HG03108 (cell line): ENCODE measurements at regions not wholly inside any gene's neighbourhood (a gene's known extent, or its start where the extent isn't known, plus 50 kb on each side); places are given as distances from the start of the nearest gene placed in this dataset.
"Not testable (repeated sequence)": the region's sequence is repeated elsewhere in the genome, so short reads cannot be mapped to it uniquely, and the experiment has no call there.

Experiments
- ATAC-seq: cut with Tn5 transposase; IDR thresholded peaks from one replicate; pipeline ENCODE4 v1.9.1; 2021; ENCODE audit warnings: moderate library complexity; ENCODE audit not compliant: unreplicated experiment

- ATAC-seq = no peak
Measured at GRCh38 chr6:167688123-167688522, 138.6 kb upstream of the AFDN start.

- no peak for ATAC-seq
Measured at GRCh38 chr6:167689278-167689677, 137.4 kb upstream of the AFDN start.

- ATAC-seq = no peak
Measured at GRCh38 chr6:167689751-167690150, 137.0 kb upstream of the AFDN start.

GRCh38 chr6:167690167-167690922, 136.4 kb upstream of the AFDN start:
- ATAC-seq = not testable (repeated sequence)

- no peak for ATAC-seq
Measured at GRCh38 chr6:167690931-167691330, 135.8 kb upstream of the AFDN start.

- no peak for ATAC-seq
Measured at GRCh38 chr6:167691533-167692312, 135.0 kb upstream of the AFDN start.

GRCh38 chr6:167693478-167693877, 133.2 kb upstream of the AFDN start:
- ATAC-seq = not testable (repeated sequence)

- ATAC-seq = no peak
Measured at GRCh38 chr6:167695831-167696230, 130.9 kb upstream of the AFDN start.

- no peak for ATAC-seq
Measured at GRCh38 chr6:167696296-167696695, 130.4 kb upstream of the AFDN start.

GRCh38 chr6:167697316-167697715, 129.4 kb upstream of the AFDN start:
- ATAC-seq = no peak

- no peak for ATAC-seq
Measured at GRCh38 chr6:167698540-167698939, 128.2 kb upstream of the AFDN start.

GRCh38 chr6:167699141-167699931, 127.4 kb upstream of the AFDN start:
- ATAC-seq = peak; percentile 90

- ATAC-seq = no peak
Measured at GRCh38 chr6:167700199-167700598, 126.5 kb upstream of the AFDN start.

- ATAC-seq = no peak
Measured at GRCh38 chr6:167701010-167701409, 125.7 kb upstream of the AFDN start.

GRCh38 chr6:167702241-167702827, 124.4 kb upstream of the AFDN start:
- no peak for ATAC-seq

GRCh38 chr6:167703347-167703746, 123.4 kb upstream of the AFDN start:
- no peak for ATAC-seq

- ATAC-seq = no peak
Measured at GRCh38 chr6:167703781-167704180, 122.9 kb upstream of the AFDN start.

- ATAC-seq = no peak
Measured at GRCh38 chr6:167704396-167704901, 122.3 kb upstream of the AFDN start.

GRCh38 chr6:167705211-167705750, 121.4 kb upstream of the AFDN start:
- ATAC-seq = no peak

GRCh38 chr6:167706313-167707109, 120.2 kb upstream of the AFDN start:
- ATAC-seq = peak; percentile 96
